Nephron (organoid): ENCODE measurements at regions not wholly inside any gene's neighbourhood (a gene's known extent, or its start where the extent isn't known, plus 50 kb on each side); places are given as distances from the start of the nearest gene placed in this dataset.

Experiments
- H3K27ac Mint-ChIP-seq, 3 experiments: 2 replicates each; pipeline ENCODE4 v1.8.0; 2020; ENCODE audit warnings: mixed read lengths in 3 of 3, mild to moderate bottlenecking in 2 of 3, moderate library complexity in 1 of 3
- H3K27me3 Mint-ChIP-seq: 2 replicates; pipeline ENCODE4 v1.8.0; 2021; ENCODE audit warnings: low read depth, mild to moderate bottlenecking, moderate library complexity, mixed read lengths
- H3K36me3 Mint-ChIP-seq: 2 replicates; pipeline ENCODE4 v1.8.0; 2020; ENCODE audit warnings: low read depth, mixed read lengths
- H3K4me1 Mint-ChIP-seq: 2 replicates; pipeline ENCODE4 v1.8.0; 2020; ENCODE audit warnings: mixed read lengths
- H3K4me3 Mint-ChIP-seq, 3 experiments: 2 replicates each; pipeline ENCODE4 v1.8.0; 2020; ENCODE audit warnings: mild to moderate bottlenecking in 3 of 3, mixed read lengths in 3 of 3, moderate library complexity in 2 of 3
- H3K9me3 Mint-ChIP-seq: 2 replicates; pipeline ENCODE4 v1.8.0; 2020; ENCODE audit warnings: mixed read lengths
- CTCF ChIP-seq, 3 experiments: fragments of 200-600 bp; sonication (generic); IDR thresholded peaks; one replicate each; pipeline ENCODE4 v1.5.0; 2021; ENCODE audit warnings: antibody characterized with exemption in 3 of 3; ENCODE audit not compliant: unreplicated experiment in 3 of 3

- H3K27me3 Mint-ChIP-seq, result peaks cover 25% of the 10 kb centered on the region
- no peak for TF ChIP-seq CTCF (IDR thresholded peaks at IDR 0.05; ENCODE audit: unreplicated experiment in 3 of 3)
- no peak overlapping the region for H3K4me3 Mint-ChIP-seq
- no peaks in the 10 kb centered on the region for H3K36me3 Mint-ChIP-seq
- H3K9me3 Mint-ChIP-seq, result peaks cover 2% of the 10 kb centered on the region
- H3K4me1 Mint-ChIP-seq, result peaks cover 30% of the 10 kb centered on the region
- no peak overlapping the region for H3K27ac Mint-ChIP-seq
Measured at GRCh38 chr5:179487145-179487544, 63.2 kb upstream of the RUFY1 start.

- TF ChIP-seq CTCF (IDR thresholded peaks at IDR 0.05; ENCODE audit: unreplicated experiment in 3 of 3), result no peak
- Mint-ChIP-seq H3K9me3 (peaks cover 2% of the 10 kb centered on the region), H3K4me1 (peaks cover 30% of the 10 kb centered on the region), H3K27me3 (peaks cover 30% of the 10 kb centered on the region), H3K36me3 (no peaks in the 10 kb centered on the region), H3K27ac (peak overlapping the region in 1 of 3 experiments; percentile 60), H3K4me3 (no peak overlapping the region)
Measured at GRCh38 chr5:179486596-179487051, 63.7 kb upstream of the RUFY1 start.

GRCh38 chr5:179485845-179486575, 64.3 kb upstream of the RUFY1 start:
- peaks cover 30% of the 10 kb centered on the region for H3K4me1 Mint-ChIP-seq
- H3K4me3 Mint-ChIP-seq, result no peak overlapping the region
- no peak for TF ChIP-seq CTCF (IDR thresholded peaks at IDR 0.05; ENCODE audit: unreplicated experiment in 3 of 3)
- no peaks in the 10 kb centered on the region for H3K36me3 Mint-ChIP-seq
- H3K27me3 Mint-ChIP-seq, result peaks cover 26% of the 10 kb centered on the region
- peaks cover 4% of the 10 kb centered on the region for H3K9me3 Mint-ChIP-seq
- peak overlapping the region in 2 of 3 experiments; percentile 60 to 62 for H3K27ac Mint-ChIP-seq

- TF ChIP-seq CTCF (IDR thresholded peaks at IDR 0.05; ENCODE audit: unreplicated experiment in 3 of 3), result no peak
- peaks cover 11% of the 10 kb centered on the region for H3K9me3 Mint-ChIP-seq
- no peak overlapping the region for H3K27ac Mint-ChIP-seq
- H3K36me3 Mint-ChIP-seq, result no peaks in the 10 kb centered on the region
- no peak overlapping the region for H3K4me3 Mint-ChIP-seq
- H3K27me3 Mint-ChIP-seq, result peaks cover 27% of the 10 kb centered on the region
- H3K4me1 Mint-ChIP-seq, result peaks cover 30% of the 10 kb centered on the region
Measured at GRCh38 chr5:179484761-179485160, 65.6 kb upstream of the RUFY1 start.

GRCh38 chr5:179484201-179484600, 66.2 kb upstream of the RUFY1 start:
- Mint-ChIP-seq H3K9me3 (peaks cover 11% of the 10 kb centered on the region), H3K4me1 (peaks cover 30% of the 10 kb centered on the region), H3K27ac (no peak overlapping the region), H3K27me3 (peaks cover 28% of the 10 kb centered on the region), H3K36me3 (no peaks in the 10 kb centered on the region), H3K4me3 (no peak overlapping the region)
- no peak for TF ChIP-seq CTCF (IDR thresholded peaks at IDR 0.05; ENCODE audit: unreplicated experiment in 3 of 3)

GRCh38 chr5:179478624-179479023, 71.7 kb upstream of the RUFY1 start:
- H3K4me1 Mint-ChIP-seq, result peaks cover 20% of the 10 kb centered on the region
- no peak overlapping the region for H3K27ac Mint-ChIP-seq
- peaks cover 15% of the 10 kb centered on the region for H3K27me3 Mint-ChIP-seq
- no peak overlapping the region for H3K4me3 Mint-ChIP-seq
- H3K36me3 Mint-ChIP-seq, result no peaks in the 10 kb centered on the region
- H3K9me3 Mint-ChIP-seq, result peaks cover 11% of the 10 kb centered on the region
- no peak for TF ChIP-seq CTCF (IDR thresholded peaks at IDR 0.05; ENCODE audit: unreplicated experiment in 3 of 3)
